Heart left ventricle (tissue), 13 donors: ENCODE measurements at regions not wholly inside any gene's neighbourhood (a gene's known extent, or its start where the extent isn't known, plus 50 kb on each side); places are given as distances from the start of the nearest gene placed in this dataset.

ENCODE experiments used
- CTCF ChIP-seq, 12 donors: fragments of 200-600 bp; sonication (generic) in 4 of 12; IDR thresholded peaks; one replicate each; pipeline versions ENCODE4 v1.5.0 to v1.8.0; 2018 to 2022; ENCODE audit warnings: antibody characterized with exemption in 12 of 12, mild to moderate bottlenecking in 5 of 12
- POLR2A ChIP-seq, 2 donors: fragments of 450-650 bp; IDR thresholded peaks; one replicate each; pipeline ENCODE4 v1.6.1; 2017; ENCODE audit warnings: antibody characterized with exemption in 2 of 2, mild to moderate bottlenecking in 2 of 2, moderate library complexity in 2 of 2
- donor health status: ischemic (EF 13 %, LVEDD 7.1; RV severe dilation, severe dysfunction).
- donor health status: DM: no; HTN: yes; CAD: no.
- donor health status: DM: no; HTN: no; CAD: no.
- donor health status: ischemic (EF 25% LVEDD 6.9; RV normal size, moderate dysfunction).
- donor health status: ischemic (EF 25% LVEDD 5.7; RV mildly dilated, moderate dysfunction).
- donor health status: ischemic (EF 35%, LVEDD 5.7; RV mildly dilated, moderate dysfunction).
- donor health status: nonischemic (EF 11% LVEDD 7.7; RV severe dilation, severe dysfunction).
- donor health status: DM: yes; HTN: yes; CAD: no.
- donor health status: PGD.
- donor health status: ischemic (EF 29% LVEDD 5.4; RV normal size, mild dysfunction).
- donor health status: nonischemic (EF 23%, LVEDD 6.1; RV moderate dilation, normal function).

- TF ChIP-seq CTCF (IDR thresholded peaks at IDR 0.05) (no peak), POLR2A (IDR thresholded peaks at IDR 0.05) (no peak)
These were observed 80.1 kb downstream of the EMX2 start for GRCh38 chr10:117622471-117623184.
